ENCODE measurements at regions not wholly inside any gene's neighbourhood (a gene's known extent, or its start where the extent isn't known, plus 50 kb on each side); places are given as distances from the start of the nearest gene placed in this dataset.
"Not testable (repeated sequence)": the region's sequence is repeated elsewhere in the genome, so short reads cannot be mapped to it uniquely, and the experiment has no call there.

DNA sequence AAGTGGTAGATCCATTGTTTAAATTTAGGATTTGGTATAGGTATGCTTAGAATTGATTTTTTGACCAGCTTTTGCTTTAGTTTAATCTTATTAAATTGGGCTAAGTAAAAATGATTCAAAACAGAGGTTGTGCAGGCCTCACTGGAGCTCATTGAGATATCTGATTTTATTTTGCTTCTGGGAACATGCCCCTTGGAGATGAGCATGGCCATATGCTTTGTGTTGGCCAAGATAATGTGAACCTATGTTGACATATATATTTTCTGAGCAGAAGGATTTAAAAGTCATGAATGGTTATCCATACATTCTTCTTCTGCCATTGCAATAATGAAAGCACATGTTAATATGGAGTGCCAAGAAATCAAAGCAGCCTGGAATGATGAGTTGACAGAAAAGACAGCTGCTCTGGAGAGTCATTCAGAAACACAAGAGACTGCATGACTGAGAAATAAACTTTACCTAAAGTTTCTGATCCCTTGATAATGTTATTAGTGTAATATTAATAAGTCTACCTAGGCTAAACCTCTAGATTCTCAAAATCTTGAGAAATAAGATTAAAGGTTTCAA is 489.7 kb upstream of the GNPDA2 start:
- H3K9me3 ChIP-seq = no peaks in the 10 kb centered on the region
- no peaks in the 10 kb centered on the region for H3K4me1 ChIP-seq
- in situ Hi-C loops (cut with MboI; ENCODE audit: low sequenced_read_pairs) = no loop called here
- no peak overlapping the region for H3K4me3 ChIP-seq
- no peaks in the 10 kb centered on the region for H3K36me3 ChIP-seq (replicated peaks)
- DNase-seq (ENCODE audit: low spot score in 2 of 2) = no peak
- H3K27me3 ChIP-seq (ENCODE audit: low read depth) = no peaks in the 10 kb centered on the region

DNA sequence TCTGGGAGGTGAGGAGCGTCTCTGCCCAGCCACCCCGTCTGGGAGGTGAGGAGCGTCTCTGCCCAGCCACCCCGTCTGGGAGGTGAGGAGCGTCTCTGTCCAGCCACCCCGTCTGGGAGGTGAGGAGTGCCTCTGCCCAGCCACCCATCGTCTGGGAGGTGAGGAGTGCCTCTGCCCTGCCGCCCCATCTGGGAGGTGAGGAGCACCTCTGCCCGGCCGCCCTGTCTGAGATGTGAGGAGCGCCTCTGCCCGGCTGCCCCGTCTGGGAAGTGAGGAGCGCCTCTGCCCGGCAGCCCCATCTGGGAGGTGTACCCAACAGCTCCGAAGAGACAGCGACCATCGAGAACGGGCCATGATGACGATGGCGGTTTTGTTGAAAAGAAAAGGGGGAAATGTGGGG is 482.1 kb upstream of the GNPDA2 start:
- DNase-seq (ENCODE audit: low spot score in 2 of 2); H3K27me3 ChIP-seq (ENCODE audit: low read depth); in situ Hi-C loops (cut with MboI; ENCODE audit: low sequenced_read_pairs); H3K36me3 ChIP-seq (replicated peaks); H3K4me1 ChIP-seq; H3K9me3 ChIP-seq; H3K4me3 ChIP-seq: not testable (repeated sequence)

- H3K9me3 ChIP-seq; in situ Hi-C loops (cut with MboI; ENCODE audit: low sequenced_read_pairs); H3K27me3 ChIP-seq (ENCODE audit: low read depth); H3K36me3 ChIP-seq (replicated peaks); H3K4me3 ChIP-seq; DNase-seq (ENCODE audit: low spot score in 2 of 2); H3K4me1 ChIP-seq: not testable (repeated sequence)
Measured at GRCh38 chr4:45207864-45208331, 481.5 kb upstream of the GNPDA2 start.

DNA sequence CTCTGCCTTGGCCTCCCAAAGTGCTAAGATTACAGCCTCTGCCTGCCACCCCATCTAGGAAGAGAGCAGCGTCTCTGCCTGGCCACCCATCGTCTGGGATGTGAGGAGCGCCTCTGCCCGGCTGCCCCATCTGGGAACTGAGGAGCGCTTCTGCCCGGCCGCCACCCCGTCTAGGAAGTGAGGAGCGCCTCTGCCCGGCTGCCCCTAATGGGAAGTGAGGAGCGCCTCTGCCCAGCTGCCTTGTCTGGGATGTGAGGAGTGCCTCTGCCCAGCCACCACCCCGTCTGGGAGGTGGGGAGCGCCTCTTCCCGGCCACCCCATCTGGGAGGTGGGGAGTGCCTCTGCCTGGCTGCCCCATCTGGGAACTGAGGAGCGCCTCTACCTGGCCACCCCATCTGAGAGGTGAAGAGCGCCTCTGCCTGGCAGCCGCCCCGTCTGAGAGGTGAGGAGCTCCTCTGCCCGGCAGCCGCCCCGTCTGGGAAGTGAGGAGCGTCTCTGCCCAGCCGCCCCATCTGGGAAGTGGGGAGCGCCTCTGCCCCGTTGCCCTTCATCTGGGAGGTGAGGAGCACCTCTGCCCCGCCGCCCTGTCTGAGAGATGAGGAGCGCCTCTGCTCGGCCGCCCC is 481.0 kb upstream of the GNPDA2 start:
- DNase-seq (ENCODE audit: low spot score in 2 of 2); in situ Hi-C loops (cut with MboI; ENCODE audit: low sequenced_read_pairs); H3K27me3 ChIP-seq (ENCODE audit: low read depth); H3K4me3 ChIP-seq; H3K36me3 ChIP-seq (replicated peaks); H3K9me3 ChIP-seq; H3K4me1 ChIP-seq: not testable (repeated sequence)

- H3K9me3 ChIP-seq = no peaks in the 10 kb centered on the region
- no peaks in the 10 kb centered on the region for H3K36me3 ChIP-seq (replicated peaks)
- in situ Hi-C loops (cut with MboI; ENCODE audit: low sequenced_read_pairs) = no loop called here
- no peak for DNase-seq (ENCODE audit: low spot score in 2 of 2)
- H3K4me1 ChIP-seq = no peaks in the 10 kb centered on the region
- no peaks in the 10 kb centered on the region for H3K27me3 ChIP-seq (ENCODE audit: low read depth)
- H3K4me3 ChIP-seq = no peak overlapping the region
Measured at GRCh38 chr4:45199736-45200135, 473.4 kb upstream of the GNPDA2 start.

- H3K36me3 ChIP-seq (replicated peaks) = no peaks in the 10 kb centered on the region
- H3K27me3 ChIP-seq (ENCODE audit: low read depth) = no peaks in the 10 kb centered on the region
- H3K4me3 ChIP-seq = no peak overlapping the region
- DNase-seq (ENCODE audit: low spot score in 2 of 2) = no peak
- in situ Hi-C loops (cut with MboI; ENCODE audit: low sequenced_read_pairs) = no loop called here
- H3K9me3 ChIP-seq = no peaks in the 10 kb centered on the region
- no peaks in the 10 kb centered on the region for H3K4me1 ChIP-seq
Measured at GRCh38 chr4:45188501-45188900, 462.1 kb upstream of the GNPDA2 start.

GRCh38 chr4:45186249-45186648 is 459.9 kb upstream of the GNPDA2 start:
- H3K36me3 ChIP-seq (replicated peaks) = no peaks in the 10 kb centered on the region
- H3K4me3 ChIP-seq = no peak overlapping the region
- no peak for DNase-seq (ENCODE audit: low spot score in 2 of 2)
- no peaks in the 10 kb centered on the region for H3K4me1 ChIP-seq
- no peaks in the 10 kb centered on the region for H3K27me3 ChIP-seq (ENCODE audit: low read depth)
- in situ Hi-C loops (cut with MboI; ENCODE audit: low sequenced_read_pairs) = no loop called here
- H3K9me3 ChIP-seq = no peaks in the 10 kb centered on the region

GRCh38 chr4:45183905-45184304 is 457.5 kb upstream of the GNPDA2 start:
- in situ Hi-C loops (cut with MboI; ENCODE audit: low sequenced_read_pairs) = no loop called here
- Histone ChIP-seq H3K27me3 (ENCODE audit: low read depth) (no peaks in the 10 kb centered on the region), H3K4me3 (no peak overlapping the region), H3K4me1 (no peaks in the 10 kb centered on the region), H3K36me3 (replicated peaks) (no peaks in the 10 kb centered on the region), H3K9me3 (no peaks in the 10 kb centered on the region)
- DNase-seq (ENCODE audit: low spot score in 2 of 2) = no peak

GRCh38 chr4:45172636-45173035 is 446.3 kb upstream of the GNPDA2 start:
- Histone ChIP-seq H3K36me3 (replicated peaks) (no peaks in the 10 kb centered on the region), H3K4me3 (no peak overlapping the region), H3K4me1 (no peaks in the 10 kb centered on the region), H3K27me3 (ENCODE audit: low read depth) (no peaks in the 10 kb centered on the region), H3K9me3 (no peaks in the 10 kb centered on the region)
- peak in 1 of 2 experiments; percentile 4 for DNase-seq (ENCODE audit: low spot score in 2 of 2)
- in situ Hi-C loops (cut with MboI; ENCODE audit: low sequenced_read_pairs) = no loop called here

- H3K4me3 ChIP-seq = no peak overlapping the region
- H3K4me1 ChIP-seq = no peaks in the 10 kb centered on the region
- H3K36me3 ChIP-seq (replicated peaks) = no peaks in the 10 kb centered on the region
- no peaks in the 10 kb centered on the region for H3K9me3 ChIP-seq
- no peak for DNase-seq (ENCODE audit: low spot score in 2 of 2)
- H3K27me3 ChIP-seq (ENCODE audit: low read depth) = no peaks in the 10 kb centered on the region
- in situ Hi-C loops (cut with MboI; ENCODE audit: low sequenced_read_pairs) = no loop called here
Measured at GRCh38 chr4:45160951-45161350, 434.6 kb upstream of the GNPDA2 start.

DNA sequence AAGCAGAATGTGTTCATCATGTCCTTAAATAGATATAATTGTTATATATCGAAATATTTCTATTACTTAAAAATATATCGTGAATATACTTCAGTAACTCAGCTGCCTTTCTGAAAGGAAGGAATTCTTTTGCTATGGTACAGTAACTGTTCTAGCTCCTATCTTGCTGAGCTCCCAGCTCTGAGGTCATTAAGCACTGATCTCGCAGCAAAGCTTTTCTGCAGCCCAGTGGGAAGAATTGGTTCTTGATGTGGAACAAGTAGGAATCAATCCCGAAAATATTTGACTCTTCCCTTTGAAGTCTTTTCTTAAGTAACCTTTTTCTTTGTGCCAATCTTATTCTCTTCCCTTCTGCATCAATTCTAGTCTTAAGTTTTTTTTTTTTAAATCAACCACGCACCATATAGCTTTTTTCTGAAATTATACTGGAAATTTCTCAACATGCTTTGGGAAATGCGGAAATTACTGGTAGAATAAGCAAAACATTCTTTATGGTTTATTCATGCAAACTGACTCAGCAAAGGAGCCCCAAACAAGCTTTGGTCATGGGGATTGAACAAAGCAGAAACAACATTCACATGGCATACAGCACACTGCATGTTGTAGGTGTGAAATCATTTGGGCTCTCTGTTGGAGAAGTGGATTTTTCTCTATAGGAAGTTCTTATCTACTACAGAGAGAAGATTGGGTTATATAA is 428.9 kb upstream of the GNPDA2 start:
- in situ Hi-C loops (cut with MboI; ENCODE audit: low sequenced_read_pairs) = no loop called here
- no peaks in the 10 kb centered on the region for H3K36me3 ChIP-seq (replicated peaks)

DNA sequence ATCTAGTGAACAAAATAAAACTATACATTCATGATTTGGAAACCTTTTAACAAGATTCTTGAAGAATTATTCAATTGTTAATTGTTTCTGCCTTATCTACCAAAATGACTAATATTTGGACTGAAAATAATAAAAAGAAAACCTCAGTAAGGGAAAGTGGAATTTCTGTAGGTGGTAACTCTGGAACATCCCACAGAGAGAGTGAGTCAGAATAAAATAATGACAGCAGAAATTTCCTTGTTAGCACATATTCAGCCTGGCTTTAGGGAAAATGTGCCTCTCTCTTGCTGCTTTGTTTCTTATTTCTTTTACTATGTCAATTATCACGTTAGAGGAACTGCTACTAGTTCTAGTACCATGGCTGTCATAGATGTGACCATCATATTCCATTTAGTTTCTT is 421.5 kb upstream of the GNPDA2 start:
- Histone ChIP-seq H3K4me3 (no peak overlapping the region), H3K36me3 (replicated peaks) (no peaks in the 10 kb centered on the region), H3K9me3 (no peaks in the 10 kb centered on the region), H3K4me1 (no peaks in the 10 kb centered on the region), H3K27me3 (ENCODE audit: low read depth) (no peaks in the 10 kb centered on the region)
- DNase-seq (ENCODE audit: low spot score in 2 of 2) = no peak
- in situ Hi-C loops (cut with MboI; ENCODE audit: low sequenced_read_pairs) = no loop called here

More for the DNA sequence above, 428.9 kb upstream of the GNPDA2 start:
- Histone ChIP-seq H3K4me1 (no peaks in the 10 kb centered on the region), H3K4me3 (no peak overlapping the region), H3K27me3 (ENCODE audit: low read depth) (no peaks in the 10 kb centered on the region), H3K9me3 (no peaks in the 10 kb centered on the region)
- DNase-seq (ENCODE audit: low spot score in 2 of 2) = no peak

- DNase-seq (ENCODE audit: low spot score in 2 of 2) = no peak
- Histone ChIP-seq H3K36me3 (replicated peaks) (no peaks in the 10 kb centered on the region), H3K4me1 (no peaks in the 10 kb centered on the region), H3K4me3 (no peak overlapping the region), H3K27me3 (ENCODE audit: low read depth) (no peaks in the 10 kb centered on the region), H3K9me3 (no peaks in the 10 kb centered on the region)
- in situ Hi-C loops (cut with MboI; ENCODE audit: low sequenced_read_pairs) = no loop called here
Measured at GRCh38 chr4:45131020-45131419, 404.7 kb upstream of the GNPDA2 start.

GRCh38 chr4:45122406-45122805 is 396.1 kb upstream of the GNPDA2 start:
- H3K4me1 ChIP-seq = no peaks in the 10 kb centered on the region
- no peaks in the 10 kb centered on the region for H3K36me3 ChIP-seq (replicated peaks)
- no peak for DNase-seq (ENCODE audit: low spot score in 2 of 2)
- H3K27me3 ChIP-seq (ENCODE audit: low read depth) = no peaks in the 10 kb centered on the region
- no peaks in the 10 kb centered on the region for H3K9me3 ChIP-seq
- in situ Hi-C loops (cut with MboI; ENCODE audit: low sequenced_read_pairs) = no loop called here
- H3K4me3 ChIP-seq = no peak overlapping the region

All from HAP-1 (cell line).